NT2/D1 (cell line): ENCODE measurements at regions not wholly inside any gene's neighbourhood (a gene's known extent, or its start where the extent isn't known, plus 50 kb on each side); places are given as distances from the start of the nearest gene placed in this dataset.

Experiments used
- SUZ12 ChIP-seq: IDR thresholded peaks from 2 replicates; pipeline ENCODE4 v1.6.1; 2011; ENCODE audit not compliant: insufficient read length, insufficient read depth; ENCODE audit errors: extremely low read depth
- ZNF274 ChIP-seq: IDR thresholded peaks from 2 replicates; pipeline ENCODE4 v1.6.1; 2011; ENCODE audit warnings: mild to moderate bottlenecking, low read depth, low read length

DNA sequence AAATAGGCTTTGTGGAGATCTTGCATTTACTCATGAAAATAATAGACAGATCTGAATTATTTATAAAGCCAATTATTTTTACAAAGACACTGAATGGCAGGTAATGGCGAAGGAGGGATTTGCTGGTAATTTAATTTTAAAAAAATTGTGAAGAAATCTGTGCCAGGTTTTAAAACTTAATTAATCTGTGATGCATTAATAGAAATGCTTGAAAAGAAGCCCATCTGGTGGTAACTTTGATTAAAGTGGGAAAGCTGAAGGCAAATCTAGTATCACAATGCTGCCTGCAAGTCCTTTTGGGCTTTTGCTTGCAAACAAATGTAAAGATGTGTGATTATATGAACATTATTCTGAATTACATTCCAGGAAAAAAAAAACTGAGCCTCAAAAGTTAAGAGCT lies 433.2 kb upstream of the DEPDC1 start:
- TF ChIP-seq SUZ12, result no peak
- TF ChIP-seq ZNF274, result no peak
